H1 (cell line): ENCODE measurements at regions not wholly inside any gene's neighbourhood (a gene's known extent, or its start where the extent isn't known, plus 50 kb on each side); places are given as distances from the start of the nearest gene placed in this dataset.

Experiments used
- CTCF ChIA-PET: fragments of 300-600 bp; sonication (Branson Sonifier 250); formaldehyde crosslinking; loops from one replicate; lab custom pipeline; 2021; ENCODE audit not compliant: partially characterized antibody; lab: Charles Lee
- POLR2A ChIA-PET: fragments of 300-600 bp; sonication (Branson Sonifier 250); formaldehyde crosslinking; loops from one replicate; lab custom pipeline; 2021; ENCODE audit warnings: inconsistent platforms; ENCODE audit not compliant: partially characterized antibody; lab: Charles Lee
- DNase-seq, 2 experiments: peaks; one replicate each; pipeline versions ENCODE4 v3.0.0 to v3.0.0-alpha.2; 2010 to 2022; ENCODE audit warnings: low spot score in 2 of 2, low read depth in 1 of 2, mixed read lengths in 1 of 2
- FAIRE-seq: peaks from 2 replicates; lab custom pipeline; 2011; peaks lifted over from hg19 to GRCh38; lab: Jason Lieb, UNC
- H2AFZ ChIP-seq: 2 replicates; pipeline ENCODE4 v1.8.1; 2012; ENCODE audit warnings: low read length, inconsistent platforms
- H2AK5ac ChIP-seq: 2 replicates; pipeline ENCODE4 v1.6.1; 2013; ENCODE audit warnings: low read depth, low read length
- H2BK120ac ChIP-seq: replicated peaks from 2 replicates; pipeline ENCODE3; 2013; ENCODE audit warnings: low read depth, low read length, inconsistent platforms
- H2BK12ac ChIP-seq: 2 replicates; pipeline ENCODE4 v1.6.1; 2013; ENCODE audit warnings: low read depth, low read length
- H2BK15ac ChIP-seq: 2 replicates; pipeline ENCODE4 v1.6.1; 2013; ENCODE audit warnings: low read length
- H2BK20ac ChIP-seq: 2 replicates; pipeline ENCODE4 v1.6.1; 2013; ENCODE audit warnings: low read length
- H2BK5ac ChIP-seq: 2 replicates; pipeline ENCODE4 v1.6.1; 2013; ENCODE audit warnings: low read depth, low read length
- H3K14ac ChIP-seq: 2 replicates; pipeline ENCODE4 v1.6.1; 2013; ENCODE audit warnings: inconsistent platforms; ENCODE audit not compliant: insufficient read length
- H3K18ac ChIP-seq: 2 replicates; pipeline ENCODE4 v1.6.1; 2013; ENCODE audit warnings: low read length; ENCODE audit errors: extremely low read depth
- H3K23ac ChIP-seq: 2 replicates; pipeline ENCODE4 v1.6.1; 2013; ENCODE audit warnings: inconsistent platforms; ENCODE audit not compliant: insufficient read length
- H3K23me2 ChIP-seq: 2 replicates; pipeline ENCODE4 v1.6.1; 2013; ENCODE audit warnings: low read depth, low read length
- H3K27ac ChIP-seq: 2 replicates; pipeline ENCODE4 v1.6.1; 2011; ENCODE audit warnings: low read depth, low read length, inconsistent platforms
- H3K27me3 ChIP-seq, 4 experiments: replicated peaks in 1 of 4; 1 replicate in 1 of 4; 2 replicates in 3 of 4; pipeline versions ENCODE4 v1.6.1 to v1.8.1; 2011 to 2013; ENCODE audit warnings: low read length in 3 of 4, mild to moderate bottlenecking in 3 of 4, inconsistent platforms in 2 of 4, mixed read lengths in 2 of 4, moderate library complexity in 1 of 4; ENCODE audit not compliant: control insufficient read depth in 3 of 4, insufficient read depth in 3 of 4; ENCODE audit errors: extremely low read depth in 1 of 4
- H3K36me3 ChIP-seq, 4 experiments: 2 replicates each; pipeline versions ENCODE4 v1.6.1 to v1.8.1; 2011 to 2013; ENCODE audit warnings: mild to moderate bottlenecking in 4 of 4, low read length in 3 of 4, moderate library complexity in 2 of 4, control low read depth in 1 of 4, inconsistent platforms in 1 of 4; ENCODE audit not compliant: insufficient read depth in 4 of 4, control insufficient read depth in 2 of 4
- H3K4ac ChIP-seq: replicated peaks from 2 replicates; pipeline ENCODE3; 2013; ENCODE audit warnings: low read length, low read depth, mixed read lengths, inconsistent platforms; ENCODE audit not compliant: insufficient read length
- H3K4me1 ChIP-seq, 4 experiments: replicated peaks in 1 of 4; 1 replicate in 1 of 4; 2 replicates in 3 of 4; pipeline versions ENCODE4 v1.6.1 to v1.8.1; 2011 to 2013; ENCODE audit warnings: low read length in 3 of 4, inconsistent platforms in 2 of 4, mixed read lengths in 1 of 4; ENCODE audit not compliant: insufficient read depth in 4 of 4, control insufficient read depth in 3 of 4
- H3K4me2 ChIP-seq, 2 experiments: 2 replicates each; pipeline versions ENCODE4 v1.6.1 to v1.8.1; 2011 to 2013; ENCODE audit warnings: low read depth in 2 of 2, low read length in 2 of 2, control low read depth in 1 of 2, inconsistent platforms in 1 of 2, mild to moderate bottlenecking in 1 of 2; ENCODE audit not compliant: insufficient read depth in 1 of 2
- H3K4me3 ChIP-seq, 4 experiments: fragments of 200-600, 300-600 bp in 1 of 4; sonication (generic), shearing (Covaris generic), sonication (Bioruptor Twin) in 1 of 4; 2 replicates each; pipeline versions ENCODE4 v1.5.1 to v1.8.1; 2011 to 2016; ENCODE audit warnings: low read length in 4 of 4, low read depth in 3 of 4, control low read depth in 2 of 4, inconsistent platforms in 2 of 4, mild to moderate bottlenecking in 2 of 4, mixed read lengths in 1 of 4, moderate library complexity in 1 of 4; ENCODE audit not compliant: insufficient read depth in 2 of 4; ENCODE audit errors: extremely low read depth in 1 of 4
- H3K56ac ChIP-seq: replicated peaks from 2 replicates; pipeline ENCODE3; 2013; ENCODE audit warnings: low read depth, mild to moderate bottlenecking, mixed read lengths, low read length, inconsistent platforms; ENCODE audit not compliant: insufficient read length
- H3K79me1 ChIP-seq: 2 replicates; pipeline ENCODE4 v1.6.1; 2013; ENCODE audit warnings: low read depth, low read length, control low read depth
- H3K79me2 ChIP-seq, 2 experiments: 2 replicates each; pipeline versions ENCODE4 v1.6.1 to v1.8.1; 2012 to 2013; ENCODE audit warnings: low read length in 2 of 2, mild to moderate bottlenecking in 2 of 2, inconsistent platforms in 1 of 2; ENCODE audit not compliant: insufficient read depth in 2 of 2, control insufficient read depth in 1 of 2
- H3K9ac ChIP-seq, 4 experiments: replicated peaks in 1 of 4; 1 replicate in 1 of 4; 2 replicates in 3 of 4; pipeline versions ENCODE4 v1.6.1 to v1.8.1; 2011 to 2013; ENCODE audit warnings: low read depth in 3 of 4, low read length in 3 of 4, control low read depth in 2 of 4, mild to moderate bottlenecking in 2 of 4, moderate library complexity in 2 of 4, inconsistent platforms in 1 of 4; ENCODE audit errors: extremely low read depth in 1 of 4
- H3K9me3 ChIP-seq, 2 experiments: 2 replicates each; pipeline versions ENCODE4 v1.6.1 to v1.8.1; 2012 to 2013; ENCODE audit warnings: mild to moderate bottlenecking in 2 of 2, moderate library complexity in 2 of 2, control low read depth in 1 of 2, inconsistent platforms in 1 of 2, low read depth in 1 of 2, low read length in 1 of 2, mixed read lengths in 1 of 2; ENCODE audit not compliant: insufficient read depth in 2 of 2
- H4K20me1 ChIP-seq, 2 experiments: replicated peaks in 1 of 2; 2 replicates each; pipeline versions ENCODE3 to v1.8.1; 2011 to 2013; ENCODE audit warnings: inconsistent platforms in 2 of 2, low read length in 2 of 2, mild to moderate bottlenecking in 1 of 2; ENCODE audit not compliant: insufficient read depth in 2 of 2, control insufficient read depth in 1 of 2
- H4K5ac ChIP-seq: 2 replicates; pipeline ENCODE4 v1.6.1; 2013; ENCODE audit warnings: low read length, low read depth, mixed read lengths, inconsistent platforms; ENCODE audit not compliant: insufficient read length
- H4K8ac ChIP-seq: 2 replicates; pipeline ENCODE4 v1.8.0; 2013; ENCODE audit warnings: mild to moderate bottlenecking, moderate library complexity, low read length, inconsistent platforms; ENCODE audit not compliant: insufficient read depth; ENCODE audit errors: extremely low read depth
- H4K91ac ChIP-seq: replicated peaks from 2 replicates; pipeline ENCODE3; 2013; ENCODE audit warnings: low read length, mixed read lengths, inconsistent platforms; ENCODE audit not compliant: insufficient read length
- BCL11A ChIP-seq, 2 experiments: IDR thresholded peaks; one replicate each; pipeline ENCODE4 v1.6.1; 2011; ENCODE audit warnings: low read depth in 2 of 2, low read length in 2 of 2, mild to moderate bottlenecking in 2 of 2
- CHD1 ChIP-seq: IDR thresholded peaks from 2 replicates; pipeline ENCODE4 v1.6.1; 2012; ENCODE audit warnings: low read depth, low read length, improper control_type of control experiment
- POU5F1 ChIP-seq: IDR thresholded peaks from 2 replicates; pipeline ENCODE4 v1.6.1; 2011; ENCODE audit warnings: low read depth, mild to moderate bottlenecking, low read length, moderate library complexity
- RBBP5 ChIP-seq: IDR thresholded peaks from 2 replicates; pipeline ENCODE4 v1.7.1; 2012; ENCODE audit warnings: low read depth, mild to moderate bottlenecking, inconsistent platforms, low read length, moderate library complexity, borderline replicate concordance
- SUZ12 ChIP-seq: fragments of 200-600 bp; sonication (generic); IDR thresholded peaks from 2 replicates; pipeline ENCODE4 v1.6.1; 2012; ENCODE audit warnings: mild to moderate bottlenecking, inconsistent platforms, low read length, moderate library complexity, mixed read lengths
- WGBS, 2 experiments: shearing (Covaris generic) in 1 of 2; methylation state at CpG; one replicate each; pipeline versions ENCODE4 v1.1.6 to v1.1.7; 2013 to 2015; ENCODE audit warnings: low lambda C conversion rate in 2 of 2, mixed read lengths in 2 of 2, inconsistent platforms in 1 of 2, low coverage in 1 of 2, missing lambda C conversion rate in 1 of 2; ENCODE audit not compliant: insufficient replicate concordance in 2 of 2, insufficient coverage in 1 of 2, insufficient read length in 1 of 2; ENCODE audit errors: extremely low coverage in 1 of 2, missing lambda C conversion rate in 1 of 2; 5-methylcytosine and 5-hydroxymethylcytosine counted together

- Histone ChIP-seq H2BK120ac (no peak overlapping the region), H4K91ac (no peak overlapping the region), H2BK20ac (no peak overlapping the region), H3K14ac (no peak overlapping the region), H2AK5ac (no peak overlapping the region), H2BK15ac (no peak overlapping the region), H3K79me2 (no peaks in the 10 kb centered on the region), H3K4me1 (no peaks in the 10 kb centered on the region), H3K18ac (no peak overlapping the region), H2BK5ac (no peak overlapping the region), H3K4me2 (no peak overlapping the region), H3K56ac (no peak overlapping the region), H3K36me3 (no peaks in the 10 kb centered on the region), H4K20me1 (no peaks in the 10 kb centered on the region), H3K9ac (no peak overlapping the region), H4K5ac (no peak overlapping the region), H3K23me2 (no peaks in the 10 kb centered on the region), H3K27me3 (no peaks in the 10 kb centered on the region), H2AFZ (no peak overlapping the region), H3K23ac (no peak overlapping the region), H4K8ac (no peak overlapping the region), H3K27ac (no peak overlapping the region), H3K9me3 (no peaks in the 10 kb centered on the region; a peak in 2 of 4 replicates), H3K79me1 (no peaks in the 10 kb centered on the region), H3K4me3 (no peak overlapping the region), H2BK12ac (no peak overlapping the region), H3K4ac (no peak overlapping the region)
- 87% methylated on average over 8 of the region's 8 CpGs; no CpG with 5 or more reads in 1 of the 2 experiments for WGBS, 2 experiments
- DNase-seq (no peak), FAIRE-seq (no peak)
- CTCF ChIA-PET = interaction anchor here (1.0 kb wide), 1 partner anchor 144 kb away, joined by 4 read pairs; no protein-coding TSS in a partner anchor
- POLR2A ChIA-PET = no interaction called here
- no peak for TF ChIP-seq SUZ12
- no peak for TF ChIP-seq POU5F1
- TF ChIP-seq BCL11A (IDR thresholded peaks at IDR 0.05; ENCODE audit: low read depth in 2 of 2, low read length in 2 of 2) = no peak
- no peak for TF ChIP-seq RBBP5
- TF ChIP-seq CHD1 = no peak
These were observed 175.3 kb upstream of the EXOC2 start for GRCh38 chr6:868201-868600.
